BE2C (cell line): ENCODE measurements at regions not wholly inside any gene's neighbourhood (a gene's known extent, or its start where the extent isn't known, plus 50 kb on each side); places are given as distances from the start of the nearest gene placed in this dataset.

Source experiments
- DNase-seq: peaks from one replicate; pipeline ENCODE4 v3.0.0-alpha.2; 2020
- H3K27me3 ChIP-seq: fragments of 250-450 bp; sonication (Bioruptor Pico); 2 replicates; pipeline ENCODE4 v1.5.1; 2020; ENCODE audit warnings: mild to moderate bottlenecking
- H3K36me3 ChIP-seq: fragments of 250-450 bp; sonication (Bioruptor Pico); 2 replicates; pipeline ENCODE4 v1.5.1; 2020; ENCODE audit warnings: mild to moderate bottlenecking
- H3K4me1 ChIP-seq: fragments of 250-450 bp; sonication (Bioruptor Pico); 2 replicates; pipeline ENCODE4 v1.5.1; 2020
- H3K4me3 ChIP-seq: 2 replicates; pipeline ENCODE4 v1.5.1; 2011; ENCODE audit warnings: low read depth, low read length
- H3K9me3 ChIP-seq: fragments of 250-450 bp; sonication (Bioruptor Pico); 2 replicates; pipeline ENCODE4 v1.5.1; 2020
- TF ChIP-seq, protein P1 (sequence below): IDR thresholded peaks from 2 replicates; pipeline ENCODE4 v1.5.1; 2012; ENCODE audit warnings: mild to moderate bottlenecking, low read depth, low read length

DNA sequence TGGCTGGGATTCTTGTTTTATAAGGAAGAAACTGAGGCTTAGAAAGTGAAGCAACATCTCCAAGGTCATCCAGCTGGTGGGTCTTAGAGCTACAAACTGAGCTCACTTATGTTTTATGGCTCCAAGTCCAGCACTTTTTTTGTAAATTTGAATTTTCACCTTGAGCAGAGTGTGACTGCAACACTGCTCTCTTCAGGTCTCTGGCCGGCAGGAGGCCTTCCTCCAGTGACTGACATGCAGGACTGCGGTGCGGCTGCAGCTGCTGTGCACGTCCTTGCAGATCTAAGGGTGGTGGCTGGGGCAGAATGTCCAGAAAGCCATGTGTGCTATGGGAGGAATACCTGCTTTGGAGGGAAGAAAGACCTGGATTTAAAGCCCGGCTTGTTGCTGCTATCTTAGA is 284.2 kb upstream of the POU3F1 start:
- H3K4me1 ChIP-seq, result no peaks in the 10 kb centered on the region
- H3K27me3 ChIP-seq, result no peaks in the 10 kb centered on the region
- H3K4me3 ChIP-seq, result no peak overlapping the region
- TF ChIP-seq, protein P1, sequence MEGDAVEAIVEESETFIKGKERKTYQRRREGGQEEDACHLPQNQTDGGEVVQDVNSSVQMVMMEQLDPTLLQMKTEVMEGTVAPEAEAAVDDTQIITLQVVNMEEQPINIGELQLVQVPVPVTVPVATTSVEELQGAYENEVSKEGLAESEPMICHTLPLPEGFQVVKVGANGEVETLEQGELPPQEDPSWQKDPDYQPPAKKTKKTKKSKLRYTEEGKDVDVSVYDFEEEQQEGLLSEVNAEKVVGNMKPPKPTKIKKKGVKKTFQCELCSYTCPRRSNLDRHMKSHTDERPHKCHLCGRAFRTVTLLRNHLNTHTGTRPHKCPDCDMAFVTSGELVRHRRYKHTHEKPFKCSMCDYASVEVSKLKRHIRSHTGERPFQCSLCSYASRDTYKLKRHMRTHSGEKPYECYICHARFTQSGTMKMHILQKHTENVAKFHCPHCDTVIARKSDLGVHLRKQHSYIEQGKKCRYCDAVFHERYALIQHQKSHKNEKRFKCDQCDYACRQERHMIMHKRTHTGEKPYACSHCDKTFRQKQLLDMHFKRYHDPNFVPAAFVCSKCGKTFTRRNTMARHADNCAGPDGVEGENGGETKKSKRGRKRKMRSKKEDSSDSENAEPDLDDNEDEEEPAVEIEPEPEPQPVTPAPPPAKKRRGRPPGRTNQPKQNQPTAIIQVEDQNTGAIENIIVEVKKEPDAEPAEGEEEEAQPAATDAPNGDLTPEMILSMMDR, result no peak
- H3K36me3 ChIP-seq, result no peaks in the 10 kb centered on the region
- H3K9me3 ChIP-seq, result no peaks in the 10 kb centered on the region
- no peak for DNase-seq

DNA sequence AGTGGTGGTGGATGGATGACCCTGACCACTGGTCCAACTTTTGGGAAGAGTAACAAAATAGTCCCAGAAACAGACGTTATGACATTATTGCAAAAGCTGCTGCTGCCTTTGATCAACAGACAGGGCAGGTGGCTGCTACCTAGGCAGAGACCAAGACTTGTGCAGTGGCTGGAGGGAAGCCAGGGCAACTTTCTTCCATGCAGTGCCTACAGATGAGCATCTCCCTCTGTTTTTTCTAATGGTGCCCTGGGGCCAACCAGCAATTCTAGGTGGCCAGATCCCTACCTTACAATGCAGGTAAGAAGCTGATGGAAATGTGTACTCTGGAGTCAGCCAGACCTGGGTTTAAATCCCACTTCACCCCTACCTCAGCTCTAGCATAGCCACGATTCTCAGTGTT is 283.1 kb upstream of the POU3F1 start:
- no peaks in the 10 kb centered on the region for H3K9me3 ChIP-seq
- no peak for DNase-seq
- H3K4me1 ChIP-seq, result no peaks in the 10 kb centered on the region
- H3K4me3 ChIP-seq, result no peak overlapping the region
- no peaks in the 10 kb centered on the region for H3K36me3 ChIP-seq
- TF ChIP-seq, protein P1, result no peak
- H3K27me3 ChIP-seq, result no peaks in the 10 kb centered on the region

DNA sequence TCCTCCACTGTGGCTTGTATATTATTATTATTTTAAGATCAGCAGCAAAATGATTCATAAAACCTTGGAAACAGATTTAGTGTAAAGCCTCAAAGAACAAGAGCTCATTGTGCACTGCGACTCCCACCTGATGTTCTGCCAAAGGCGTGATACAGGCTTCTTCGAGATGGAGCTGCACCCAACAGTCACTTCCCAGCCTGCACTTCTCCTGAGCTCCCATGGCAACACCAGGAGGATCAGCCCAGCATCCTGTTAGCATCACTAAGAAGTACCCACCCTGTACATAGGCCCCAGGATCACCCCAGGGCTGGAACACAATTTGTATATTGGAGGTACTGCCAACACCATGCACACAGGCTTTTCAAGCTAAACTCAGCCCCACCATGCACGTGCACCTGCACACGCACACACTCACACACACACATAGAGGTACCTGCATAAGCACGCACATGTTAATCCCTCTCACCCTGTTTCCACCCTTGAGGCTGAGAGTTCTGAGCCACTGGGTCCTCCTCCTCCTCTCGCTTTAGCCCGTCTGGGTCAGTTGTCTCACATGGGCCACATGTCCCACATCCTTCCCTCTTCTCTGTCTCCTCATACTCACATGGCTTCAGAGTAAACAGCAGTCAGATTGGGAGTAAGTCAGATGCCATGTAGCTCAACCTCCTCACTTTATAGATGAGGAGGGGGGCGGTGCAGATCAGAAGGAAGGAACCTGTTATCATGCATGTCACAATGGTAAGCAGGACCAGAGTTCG is 281.9 kb upstream of the POU3F1 start:
- TF ChIP-seq, protein P1, result no peak
- no peaks in the 10 kb centered on the region for H3K4me1 ChIP-seq
- H3K27me3 ChIP-seq, result no peaks in the 10 kb centered on the region
- no peaks in the 10 kb centered on the region for H3K36me3 ChIP-seq
- no peak for DNase-seq
- H3K4me3 ChIP-seq, result no peak overlapping the region
- no peaks in the 10 kb centered on the region for H3K9me3 ChIP-seq

DNA sequence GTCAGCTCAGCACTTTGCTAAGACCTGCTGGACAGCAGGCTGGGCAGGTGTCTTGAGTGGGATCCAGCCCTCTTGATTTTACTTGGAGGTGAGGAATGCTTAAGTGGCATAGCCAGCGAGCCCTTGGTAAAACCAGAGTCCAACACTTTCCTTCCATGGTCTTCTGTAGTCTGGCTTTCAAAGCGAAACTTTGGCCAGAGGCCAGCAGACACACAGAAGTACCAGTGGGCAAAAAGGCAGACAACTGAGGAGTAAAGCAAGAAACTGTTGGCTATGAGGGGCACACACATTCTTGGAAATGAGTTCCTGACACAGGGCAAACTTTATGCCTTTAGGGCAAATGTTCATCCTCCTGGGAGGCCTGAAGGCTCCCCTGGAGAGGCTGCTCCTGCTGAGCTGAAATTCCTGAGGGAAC is 281.0 kb upstream of the POU3F1 start:
- no peaks in the 10 kb centered on the region for H3K9me3 ChIP-seq
- no peaks in the 10 kb centered on the region for H3K36me3 ChIP-seq
- no peak overlapping the region for H3K4me3 ChIP-seq
- DNase-seq, result no peak
- TF ChIP-seq, protein P1, result no peak
- no peaks in the 10 kb centered on the region for H3K4me1 ChIP-seq
- no peaks in the 10 kb centered on the region for H3K27me3 ChIP-seq

DNA sequence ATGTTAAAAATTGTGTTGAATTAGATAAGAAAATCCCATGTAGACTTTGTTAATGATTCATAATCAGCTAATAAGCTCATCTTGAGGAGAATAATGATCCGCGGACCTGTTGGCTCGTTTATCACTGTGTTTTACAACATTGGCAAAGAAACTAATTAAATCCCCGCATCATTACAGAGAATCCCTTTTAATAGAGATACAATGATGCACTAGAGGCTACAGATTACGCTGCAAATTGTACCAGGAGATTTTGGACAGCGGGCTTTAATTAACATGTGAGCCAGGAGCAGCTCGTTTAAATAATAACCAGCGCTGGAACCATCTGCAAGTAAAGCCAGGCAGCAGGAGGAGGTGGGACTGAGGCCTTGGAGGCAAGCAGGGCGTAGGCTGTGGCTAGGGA is 280.3 kb upstream of the POU3F1 start:
- no peaks in the 10 kb centered on the region for H3K4me1 ChIP-seq
- TF ChIP-seq, protein P1, result no peak
- no peaks in the 10 kb centered on the region for H3K9me3 ChIP-seq
- H3K27me3 ChIP-seq, result no peaks in the 10 kb centered on the region
- DNase-seq, result no peak
- no peaks in the 10 kb centered on the region for H3K36me3 ChIP-seq
- H3K4me3 ChIP-seq, result no peak overlapping the region

DNA sequence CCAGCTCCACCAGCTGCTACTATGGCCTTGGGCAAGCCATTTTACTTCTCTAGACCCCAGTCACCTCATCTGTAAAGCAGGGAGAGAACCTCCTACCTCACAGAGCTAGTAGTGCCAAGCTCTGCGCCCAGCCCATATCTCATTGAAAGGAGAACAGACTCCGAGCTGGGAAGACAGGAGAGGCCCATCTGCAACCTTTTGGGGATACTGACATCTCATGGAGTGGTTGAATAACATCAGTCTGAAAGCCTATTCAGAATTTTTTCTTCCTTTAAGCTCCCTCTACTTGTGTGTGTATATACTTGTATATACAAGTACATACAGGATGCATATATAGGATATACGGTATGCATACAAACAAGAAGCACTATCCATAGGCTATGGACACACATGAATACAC is 279.5 kb upstream of the POU3F1 start:
- H3K9me3 ChIP-seq, result no peaks in the 10 kb centered on the region
- TF ChIP-seq, protein P1, result no peak

More for the DNA sequence above, 279.5 kb upstream of the POU3F1 start:
- no peaks in the 10 kb centered on the region for H3K27me3 ChIP-seq
- H3K36me3 ChIP-seq, result no peaks in the 10 kb centered on the region
- no peak overlapping the region for H3K4me3 ChIP-seq
- no peak for DNase-seq
- no peaks in the 10 kb centered on the region for H3K4me1 ChIP-seq
